NCI-H774 (cell line): ENCODE measurements at regions not wholly inside any gene's neighbourhood (a gene's known extent, or its start where the extent isn't known, plus 50 kb on each side); places are given as distances from the start of the nearest gene placed in this dataset.

Experiments used
- DNase-seq: peaks from one replicate; lab custom pipeline; 2025; lab: John Stamatoyannopoulos, UW

DNA sequence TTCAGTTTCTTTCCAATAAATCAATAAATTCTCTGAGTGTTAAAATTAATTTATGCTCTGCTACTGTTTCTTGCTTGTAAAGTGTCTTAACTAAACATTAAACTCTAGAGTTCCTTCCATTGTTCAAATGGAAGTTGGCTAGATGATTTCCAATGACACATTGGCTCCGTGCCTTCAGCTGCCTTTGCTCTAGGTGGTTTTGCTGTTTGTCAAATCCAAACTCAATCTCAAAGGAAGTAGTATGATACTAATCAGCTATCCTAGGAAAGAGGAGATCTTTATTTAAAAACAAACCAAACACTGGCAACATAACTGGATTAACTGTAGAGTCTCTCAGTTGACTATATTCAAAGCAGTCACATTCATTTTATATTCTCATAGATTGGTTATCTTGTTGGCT is 356.4 kb downstream of the FOXG1 start:
- DNase-seq = no peak

- no peak for DNase-seq
Observed at GRCh38 chr14:29126361-29126760, 359.8 kb downstream of the FOXG1 start.

DNA sequence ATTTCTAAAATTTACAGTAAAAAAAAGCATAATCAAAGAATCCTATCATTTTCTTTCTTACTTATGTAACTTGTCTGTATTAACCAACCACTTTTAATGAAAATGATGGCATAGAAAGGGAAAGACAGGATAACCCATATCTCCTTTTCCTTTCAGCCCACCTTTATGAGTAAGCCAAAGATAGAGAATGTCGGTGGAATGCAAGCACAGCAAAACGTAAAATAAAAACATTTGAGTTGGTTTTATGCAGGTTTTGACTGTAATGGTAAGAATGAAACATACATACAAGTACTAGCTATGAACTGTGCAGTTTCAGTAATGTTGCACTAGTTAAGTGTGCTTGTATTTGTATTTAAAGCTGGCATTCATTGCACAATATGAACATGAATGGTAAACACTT is 360.3 kb downstream of the FOXG1 start:
- no peak for DNase-seq

DNA sequence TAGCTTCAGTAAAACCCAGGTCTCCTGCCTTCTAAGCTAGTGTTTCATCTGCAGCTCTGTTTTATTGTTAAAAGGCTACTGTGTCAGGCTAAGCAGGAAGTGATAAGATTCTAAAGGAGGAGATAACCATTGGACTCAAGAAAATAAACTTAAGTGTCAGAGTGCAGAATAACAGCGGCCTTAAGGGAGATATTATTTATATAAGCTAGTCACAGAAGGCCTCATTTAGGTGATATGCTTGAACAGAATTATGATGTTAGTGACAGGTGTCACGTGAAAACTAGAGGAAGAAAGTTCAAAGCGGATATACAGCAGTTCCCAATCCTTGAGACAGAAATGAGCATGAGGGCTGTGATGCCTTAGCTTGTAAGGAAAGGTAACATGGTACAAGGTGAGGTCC is 373.4 kb downstream of the FOXG1 start:
- no peak for DNase-seq

- DNase-seq = no peak
Observed at GRCh38 chr14:29144621-29145020, 378.0 kb downstream of the FOXG1 start.

DNA sequence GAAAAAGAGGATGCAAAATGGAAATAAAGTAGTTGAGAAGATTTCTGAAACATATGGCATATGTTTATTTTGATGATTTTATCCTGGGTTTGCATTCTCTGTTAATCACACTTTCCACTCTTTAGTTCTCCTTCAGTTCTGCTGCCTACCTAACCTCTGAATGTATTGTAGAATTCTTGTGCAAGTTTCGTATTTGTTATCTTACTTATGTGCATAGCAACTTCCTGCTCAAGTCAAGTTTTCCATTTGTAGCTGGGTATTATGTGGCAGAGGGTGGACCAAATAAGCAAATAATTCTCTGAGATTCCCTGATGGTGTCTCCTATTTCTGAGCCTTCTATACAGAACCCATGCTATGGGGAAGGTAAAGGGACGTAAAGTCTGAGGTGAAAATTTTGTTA is 381.6 kb downstream of the FOXG1 start:
- DNase-seq = no peak

DNA sequence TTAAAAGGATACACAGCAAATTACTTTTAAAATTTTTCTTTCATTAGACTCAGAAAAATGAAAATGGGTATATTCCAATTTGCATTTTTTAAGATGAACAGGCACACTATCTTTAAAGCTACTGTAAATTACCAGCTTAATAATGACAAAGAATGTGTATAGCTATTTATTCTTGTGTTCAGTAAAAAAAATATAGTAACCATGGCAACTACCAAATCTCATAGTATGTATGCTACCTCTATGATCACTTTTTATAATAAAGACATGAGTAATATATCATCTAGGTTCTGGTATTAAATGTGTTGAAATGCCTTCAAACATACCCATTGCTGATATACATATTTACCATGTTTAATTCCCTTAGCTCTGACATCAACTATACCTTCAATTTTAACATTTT is 383.2 kb downstream of the FOXG1 start:
- DNase-seq = no peak

- DNase-seq = no peak
Observed at GRCh38 chr14:29150659-29151058, 384.1 kb downstream of the FOXG1 start.

DNA sequence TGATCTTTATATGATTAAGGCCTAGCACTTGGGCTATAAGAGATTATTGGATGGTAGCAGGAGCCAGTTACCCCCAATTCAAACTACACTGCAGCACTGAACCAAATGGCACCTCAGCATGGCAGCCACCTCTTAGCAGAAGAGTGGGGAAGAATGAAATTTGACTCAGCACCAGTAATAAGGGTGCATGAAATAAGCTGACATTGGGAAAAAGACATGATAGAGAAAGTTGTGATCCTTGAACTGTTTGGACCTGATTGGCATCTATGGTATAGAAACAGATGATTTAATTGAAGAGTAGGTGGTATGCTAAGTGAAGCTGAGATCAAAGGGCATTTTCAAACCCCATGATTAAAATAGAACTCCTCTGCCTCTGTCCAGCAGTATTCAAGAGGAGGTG is 389.5 kb downstream of the FOXG1 start:
- no peak for DNase-seq

GRCh38 chr14:29161593-29161992 is 395.0 kb downstream of the FOXG1 start:
- DNase-seq = no peak

- no peak for DNase-seq
Observed at GRCh38 chr14:29163109-29163508, 396.5 kb downstream of the FOXG1 start.

GRCh38 chr14:29165431-29165830 is 398.8 kb downstream of the FOXG1 start:
- no peak for DNase-seq

GRCh38 chr14:29166507-29166906 is 399.9 kb downstream of the FOXG1 start:
- DNase-seq = no peak

DNA sequence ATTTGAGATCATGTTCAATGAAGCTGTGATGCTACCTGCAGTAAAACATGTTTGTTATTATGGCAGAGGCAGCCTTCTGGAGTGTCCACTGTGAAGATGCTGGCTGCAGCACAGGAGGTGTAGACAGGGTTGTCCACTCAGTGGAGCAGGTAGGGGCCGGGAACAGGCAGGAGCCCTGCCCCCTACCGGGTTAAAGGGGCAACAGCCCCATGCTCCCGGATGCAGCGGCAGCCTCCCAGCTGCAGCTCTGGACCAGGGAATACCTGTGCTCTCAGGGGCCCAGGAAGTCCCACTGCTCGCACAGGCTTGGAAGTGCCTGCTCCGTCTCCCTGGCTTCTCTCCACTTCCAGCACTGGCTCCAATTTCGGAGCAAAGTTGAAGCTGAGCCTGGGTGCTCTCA is 401.6 kb downstream of the FOXG1 start:
- no peak for DNase-seq

- no peak for DNase-seq
Observed at GRCh38 chr14:29169408-29169807, 402.8 kb downstream of the FOXG1 start.

- no peak for DNase-seq
Observed at GRCh38 chr14:29175706-29176105, 409.1 kb downstream of the FOXG1 start.

DNA sequence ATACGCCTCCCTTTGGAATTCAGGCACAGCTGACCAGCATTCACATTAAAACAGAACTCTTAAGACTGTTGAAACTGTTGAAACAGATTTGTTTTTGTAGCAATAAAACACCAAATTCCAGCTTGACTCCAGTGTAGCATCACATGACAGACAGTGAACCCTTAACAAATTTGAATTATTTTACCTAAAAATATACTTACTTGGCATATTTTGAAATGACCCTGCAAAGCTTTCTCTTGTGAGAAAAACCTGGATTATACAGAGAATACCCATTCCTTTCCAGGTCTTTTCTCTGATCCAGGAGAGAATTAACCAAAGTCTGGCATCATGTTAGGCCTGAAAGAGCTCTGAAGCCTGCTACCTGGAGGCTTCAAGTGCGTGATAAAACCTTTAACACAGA is 410.3 kb downstream of the FOXG1 start:
- DNase-seq = no peak

GRCh38 chr14:29178971-29179370 is 412.4 kb downstream of the FOXG1 start:
- DNase-seq = no peak

DNA sequence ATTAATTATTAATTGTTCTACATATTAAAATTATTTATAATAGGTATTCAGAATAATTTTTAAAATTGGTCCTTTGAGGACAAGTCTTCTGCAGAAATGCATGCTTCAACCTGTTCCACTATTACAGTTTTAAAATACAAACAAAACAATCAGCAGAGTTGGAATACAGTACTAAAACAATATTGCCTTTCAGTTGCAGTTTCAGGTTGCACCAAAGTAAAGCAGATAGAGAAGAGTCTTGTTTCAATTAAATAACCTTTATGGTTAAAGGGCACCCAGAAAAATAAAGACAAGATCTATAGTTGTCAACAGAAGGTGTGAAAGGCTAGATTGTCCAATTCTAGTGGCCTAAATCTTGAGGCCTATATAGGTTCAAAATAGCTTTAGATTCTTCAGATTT is 424.5 kb downstream of the FOXG1 start:
- DNase-seq = no peak

- DNase-seq = no peak
Observed at GRCh38 chr14:29197557-29197956, 431.0 kb downstream of the FOXG1 start.

DNA sequence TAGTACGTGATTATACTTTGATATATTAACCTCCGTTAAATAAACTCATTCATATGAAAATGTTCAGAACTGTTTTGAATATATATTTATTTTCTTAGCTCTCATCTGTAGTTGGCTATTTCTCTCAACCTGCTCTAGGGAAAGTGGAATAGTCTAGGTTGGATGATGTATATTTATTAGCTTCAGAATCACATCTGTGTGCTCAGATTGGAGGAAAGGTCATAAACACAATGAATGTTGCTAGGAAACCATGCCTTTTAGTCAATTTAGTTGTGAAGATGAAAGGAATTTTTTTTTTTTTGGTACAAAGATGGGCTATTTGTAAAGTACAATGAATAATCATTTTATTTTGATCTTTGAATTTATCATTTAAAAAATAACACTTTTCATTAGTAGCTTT is 439.1 kb downstream of the FOXG1 start:
- DNase-seq = no peak

DNA sequence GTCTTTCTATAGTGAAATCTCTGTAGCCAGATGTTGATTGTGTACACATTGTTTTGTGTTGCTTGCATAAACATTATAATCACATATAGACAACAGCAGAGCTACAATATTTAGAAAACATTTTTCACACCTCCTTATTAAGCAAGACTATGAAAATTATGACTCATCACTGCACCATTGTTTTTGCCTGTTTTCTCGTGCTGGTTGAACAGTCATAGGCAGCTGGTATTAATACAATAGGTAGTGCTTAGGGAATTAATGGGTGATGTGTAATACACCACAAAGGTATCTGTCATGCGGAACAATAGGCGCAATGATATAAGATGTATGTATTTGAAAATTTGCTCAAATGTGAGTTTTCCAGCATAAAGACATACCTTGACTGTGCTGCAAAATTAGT is 449.3 kb downstream of the FOXG1 start:
- peak; percentile 55 for DNase-seq

GRCh38 chr14:29216268-29217232 is 450.0 kb downstream of the FOXG1 start:
- DNase-seq = peak; percentile 86
